Thyroid gland (tissue), 4 donors: ENCODE measurements at regions not wholly inside any gene's neighbourhood (a gene's known extent, or its start where the extent isn't known, plus 50 kb on each side); places are given as distances from the start of the nearest gene placed in this dataset.

Experiments
- DNase-seq, 2 donors: peaks; one replicate each; pipeline ENCODE4 v3.0.0-alpha.2; 2019
- H3K27ac ChIP-seq, 3 donors: fragments of 200-600 bp; sonication (generic); 1 replicate in 2 of 3; 2 replicates in 1 of 3; pipeline ENCODE4 v1.5.1; 2016 to 2019; ENCODE audit warnings: mild to moderate bottlenecking in 1 of 3, moderate library complexity in 1 of 3
- H3K27me3 ChIP-seq: fragments of 200-600 bp; sonication (generic); one replicate; pipeline ENCODE4 v1.5.1; 2019
- H3K36me3 ChIP-seq, 2 donors: fragments of 200-600 bp; sonication (generic); one replicate each; pipeline ENCODE4 v1.5.1; 2016 to 2019
- H3K4me1 ChIP-seq, 2 donors: fragments of 200-600 bp; sonication (generic); one replicate each; pipeline ENCODE4 v1.5.1; 2017 to 2019
- H3K4me3 ChIP-seq, 3 donors: fragments of 200-600 bp; sonication (generic); replicated peaks in 1 of 3; 1 replicate in 2 of 3; 2 replicates in 1 of 3; pipeline ENCODE4 v1.5.1; 2016; ENCODE audit warnings: mild to moderate bottlenecking in 1 of 3
- H3K9me3 ChIP-seq: fragments of 200-600 bp; sonication (generic); one replicate; pipeline ENCODE4 v1.5.1; 2017
- CTCF ChIP-seq, 6 experiments: fragments of 200-600 bp in 3 of 6; fragments of 450-650 bp in 3 of 6; sonication (generic) in 3 of 6; IDR thresholded peaks; one replicate each; pipeline ENCODE4 v1.5.1; 2016 to 2019; ENCODE audit warnings: antibody characterized with exemption in 6 of 6, mild to moderate bottlenecking in 2 of 6, inconsistent platforms in 1 of 6, moderate library complexity in 1 of 6
- POLR2A ChIP-seq, 2 donors: fragments of 450-650 bp; IDR thresholded peaks; one replicate each; pipeline ENCODE4 v1.6.1; 2017; ENCODE audit warnings: antibody characterized with exemption in 2 of 2, mild to moderate bottlenecking in 2 of 2, moderate library complexity in 1 of 2
- WGBS, 2 donors: methylation state at CpG; one replicate each; pipeline ENCODE4 v1.1.5; 2017; 5-methylcytosine and 5-hydroxymethylcytosine counted together
- intact Hi-C: fragments of 100-400 bp; cut with DNase I; formaldehyde crosslinking; loops from one replicate; pipeline ENCODE4 v1.15.1; 2023

- Histone ChIP-seq H3K36me3 (no peaks in the 10 kb centered on the region), H3K9me3 (no peaks in the 10 kb centered on the region), H3K27ac (no peak overlapping the region), H3K27me3 (no peaks in the 10 kb centered on the region), H3K4me1 (no peaks in the 10 kb centered on the region), H3K4me3 (no peak overlapping the region)
- WGBS, 2 donors, result 9 to 21% methylated on average over 3 of the region's 3 CpGs
- DNase-seq, result no peak
- TF ChIP-seq CTCF (IDR thresholded peaks at IDR 0.05) (no peak), POLR2A (IDR thresholded peaks at IDR 0.05) (no peak)
- intact Hi-C loops, result no loop called here
Measured at GRCh38 chrX:5155301-5155700, 1073.4 kb downstream of the NLGN4X start.

GRCh38 chrX:5145957-5146356 lies 1082.7 kb downstream of the NLGN4X start:
- no peak for TF ChIP-seq POLR2A (IDR thresholded peaks at IDR 0.05)
- TF ChIP-seq CTCF (IDR thresholded peaks at IDR 0.05), result no peak
- intact Hi-C loops, result no loop called here
- no peak overlapping the region for H3K27ac ChIP-seq
- no peaks in the 10 kb centered on the region for H3K27me3 ChIP-seq
- 76 to 79% methylated on average over 4 of the region's 4 CpGs for WGBS, 2 donors
- no peaks in the 10 kb centered on the region for H3K36me3 ChIP-seq
- no peak overlapping the region for H3K4me3 ChIP-seq
- H3K4me1 ChIP-seq, result no peaks in the 10 kb centered on the region
- no peak for DNase-seq
- no peaks in the 10 kb centered on the region for H3K9me3 ChIP-seq

GRCh38 chrX:5142644-5143043 lies 1086.0 kb downstream of the NLGN4X start:
- no peaks in the 10 kb centered on the region for H3K36me3 ChIP-seq
- H3K27me3 ChIP-seq, result no peaks in the 10 kb centered on the region
- H3K4me1 ChIP-seq, result no peaks in the 10 kb centered on the region
- intact Hi-C loops, result no loop called here
- TF ChIP-seq POLR2A (IDR thresholded peaks at IDR 0.05) (no peak), CTCF (IDR thresholded peaks at IDR 0.05) (no peak)
- no peak overlapping the region for H3K27ac ChIP-seq
- H3K4me3 ChIP-seq, result no peak overlapping the region
- DNase-seq, result no peak
- WGBS, 2 donors, result 92 to 96% methylated on average over 5 to 7 of the region's 7 CpGs
- H3K9me3 ChIP-seq, result no peaks in the 10 kb centered on the region

- intact Hi-C loops, result no loop called here
- TF ChIP-seq CTCF (IDR thresholded peaks at IDR 0.05), result no peak
- no peak for TF ChIP-seq POLR2A (IDR thresholded peaks at IDR 0.05)
- Histone ChIP-seq H3K9me3 (no peaks in the 10 kb centered on the region), H3K4me3 (no peak overlapping the region), H3K27ac (no peak overlapping the region), H3K27me3 (no peaks in the 10 kb centered on the region), H3K4me1 (no peaks in the 10 kb centered on the region), H3K36me3 (no peaks in the 10 kb centered on the region)
- WGBS, 2 donors, result 71 to 72% methylated on average over 4 of the region's 4 CpGs
- DNase-seq, result no peak
Measured at GRCh38 chrX:5122181-5122678, 1106.4 kb downstream of the NLGN4X start.

- Histone ChIP-seq H3K9me3 (no peaks in the 10 kb centered on the region), H3K27me3 (no peaks in the 10 kb centered on the region), H3K4me3 (no peak overlapping the region), H3K4me1 (no peaks in the 10 kb centered on the region), H3K36me3 (no peaks in the 10 kb centered on the region), H3K27ac (no peak overlapping the region)
- intact Hi-C loops, result no loop called here
- no peak for DNase-seq
- TF ChIP-seq CTCF (IDR thresholded peaks at IDR 0.05) (no peak), POLR2A (IDR thresholded peaks at IDR 0.05) (no peak)
- 89 to 90% methylated on average over 4 of the region's 4 CpGs for WGBS, 2 donors
Measured at GRCh38 chrX:5117816-5118215, 1110.9 kb downstream of the NLGN4X start.
